Thyroid gland (tissue), 4 donors: ENCODE measurements at regions not wholly inside any gene's neighbourhood (a gene's known extent, or its start where the extent isn't known, plus 50 kb on each side); places are given as distances from the start of the nearest gene placed in this dataset.

ENCODE experiments used
- POLR2A ChIP-seq, 2 donors: fragments of 450-650 bp; IDR thresholded peaks; one replicate each; pipeline ENCODE4 v1.6.1; 2017; ENCODE audit warnings: antibody characterized with exemption in 2 of 2, mild to moderate bottlenecking in 2 of 2, moderate library complexity in 1 of 2
- TF ChIP-seq, protein P1 (sequence below), 6 experiments: fragments of 200-600 bp in 3 of 6; fragments of 450-650 bp in 3 of 6; sonication (generic) in 3 of 6; IDR thresholded peaks; one replicate each; pipeline ENCODE4 v1.5.1; 2016 to 2019; ENCODE audit warnings: antibody characterized with exemption in 6 of 6, mild to moderate bottlenecking in 2 of 6, inconsistent platforms in 1 of 6, moderate library complexity in 1 of 6

DNA sequence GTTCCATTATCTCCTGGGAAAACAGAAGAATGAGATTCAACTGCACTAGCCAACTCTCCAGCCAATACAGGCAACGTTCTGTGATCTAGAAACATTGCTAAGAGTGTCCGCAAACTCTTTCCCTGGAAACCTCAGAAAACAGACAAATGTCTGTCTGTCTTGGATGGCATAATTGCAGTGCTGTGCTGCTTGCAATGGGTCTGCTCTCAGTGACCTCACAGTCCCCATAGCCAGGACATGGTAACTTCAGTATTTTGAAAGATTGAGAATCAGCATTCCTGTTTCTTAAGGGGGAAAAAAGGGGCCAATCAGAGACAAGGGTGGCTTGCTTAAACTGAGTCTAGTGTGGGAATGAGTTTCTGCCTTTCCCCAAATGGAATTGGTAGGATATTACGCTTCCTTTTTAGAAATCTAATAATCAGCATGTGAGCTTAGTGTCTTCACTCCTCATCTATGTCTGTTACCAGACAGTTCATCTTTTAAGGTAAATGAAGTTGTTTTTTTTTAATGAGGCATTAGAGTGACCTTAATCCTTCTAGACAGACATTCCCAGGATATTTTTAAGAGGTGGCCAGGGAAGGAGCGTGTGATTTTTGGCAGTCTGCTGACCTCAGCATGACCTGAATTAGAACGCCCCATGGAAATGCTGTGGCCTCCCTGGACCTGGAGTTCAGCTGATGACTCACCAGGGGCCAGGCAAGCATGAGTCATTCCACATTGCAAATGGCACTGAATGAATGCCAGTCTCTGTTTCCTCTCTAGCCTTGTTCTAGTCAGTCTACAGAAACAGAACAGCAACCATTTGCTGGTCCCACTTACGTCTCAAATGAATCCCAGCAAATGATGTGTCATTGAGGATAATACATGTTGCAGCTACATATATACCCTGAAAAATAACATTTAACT is 210.2 kb upstream of the ACTBL2 start:
- TF ChIP-seq, protein P1, sequence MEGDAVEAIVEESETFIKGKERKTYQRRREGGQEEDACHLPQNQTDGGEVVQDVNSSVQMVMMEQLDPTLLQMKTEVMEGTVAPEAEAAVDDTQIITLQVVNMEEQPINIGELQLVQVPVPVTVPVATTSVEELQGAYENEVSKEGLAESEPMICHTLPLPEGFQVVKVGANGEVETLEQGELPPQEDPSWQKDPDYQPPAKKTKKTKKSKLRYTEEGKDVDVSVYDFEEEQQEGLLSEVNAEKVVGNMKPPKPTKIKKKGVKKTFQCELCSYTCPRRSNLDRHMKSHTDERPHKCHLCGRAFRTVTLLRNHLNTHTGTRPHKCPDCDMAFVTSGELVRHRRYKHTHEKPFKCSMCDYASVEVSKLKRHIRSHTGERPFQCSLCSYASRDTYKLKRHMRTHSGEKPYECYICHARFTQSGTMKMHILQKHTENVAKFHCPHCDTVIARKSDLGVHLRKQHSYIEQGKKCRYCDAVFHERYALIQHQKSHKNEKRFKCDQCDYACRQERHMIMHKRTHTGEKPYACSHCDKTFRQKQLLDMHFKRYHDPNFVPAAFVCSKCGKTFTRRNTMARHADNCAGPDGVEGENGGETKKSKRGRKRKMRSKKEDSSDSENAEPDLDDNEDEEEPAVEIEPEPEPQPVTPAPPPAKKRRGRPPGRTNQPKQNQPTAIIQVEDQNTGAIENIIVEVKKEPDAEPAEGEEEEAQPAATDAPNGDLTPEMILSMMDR (IDR thresholded peaks at IDR 0.05), result no peak
- TF ChIP-seq POLR2A (IDR thresholded peaks at IDR 0.05), result no peak
